Astrocyte (in vitro differentiated cells and primary cell): ENCODE measurements at regions not wholly inside any gene's neighbourhood (a gene's known extent, or its start where the extent isn't known, plus 50 kb on each side); places are given as distances from the start of the nearest gene placed in this dataset.

Experiments used
- DNase-seq: peaks from one replicate; pipeline ENCODE4 v3.0.0-alpha.2; 2010; ENCODE audit warnings: low read depth
- FAIRE-seq: peaks from 2 replicates; lab custom pipeline; 2011; peaks lifted over from hg19 to GRCh38; lab: Jason Lieb, UNC
- H2AFZ ChIP-seq: 2 replicates; pipeline ENCODE4 v1.6.0; 2012; ENCODE audit warnings: low read depth, low read length, inconsistent platforms
- H3K27ac ChIP-seq: 2 replicates; pipeline ENCODE4 v1.5.1; 2011; ENCODE audit warnings: low read depth, low read length, inconsistent platforms
- H3K27me3 ChIP-seq: 2 replicates; pipeline ENCODE4 v1.6.0; 2011; ENCODE audit warnings: low read length, inconsistent platforms; ENCODE audit not compliant: insufficient read depth
- H3K36me3 ChIP-seq: 2 replicates; pipeline ENCODE4 v1.5.1; 2011; ENCODE audit warnings: low read length, inconsistent platforms; ENCODE audit not compliant: insufficient read depth
- H3K4me1 ChIP-seq: 2 replicates; pipeline ENCODE4 v1.5.1; 2011; ENCODE audit warnings: low read length, inconsistent platforms; ENCODE audit not compliant: insufficient read depth
- H3K4me2 ChIP-seq: 2 replicates; pipeline ENCODE4 v1.6.0; 2012; ENCODE audit warnings: low read length, inconsistent platforms
- H3K4me3 ChIP-seq: 2 replicates; pipeline ENCODE4 v1.5.1; 2011; ENCODE audit warnings: low read depth, mild to moderate bottlenecking, low read length, inconsistent platforms; ENCODE audit not compliant: insufficient read depth
- H3K79me2 ChIP-seq: 2 replicates; pipeline ENCODE4 v1.6.0; 2012; ENCODE audit warnings: mild to moderate bottlenecking, low read length, inconsistent platforms; ENCODE audit not compliant: insufficient read depth
- H3K9ac ChIP-seq: 2 replicates; pipeline ENCODE4 v1.6.0; 2012; ENCODE audit warnings: mild to moderate bottlenecking, low read length, inconsistent platforms
- H3K9me3 ChIP-seq: 2 replicates; pipeline ENCODE4 v1.5.1; 2012; ENCODE audit warnings: low read depth, mild to moderate bottlenecking, low read length, inconsistent platforms; ENCODE audit not compliant: insufficient read depth
- H4K20me1 ChIP-seq: 2 replicates; pipeline ENCODE4 v1.6.0; 2012; ENCODE audit warnings: low read length, inconsistent platforms; ENCODE audit not compliant: insufficient read depth
- H3K27ac Mint-ChIP-seq: one replicate; pipeline ENCODE4 v1.8.0; 2021; ENCODE audit warnings: mild to moderate bottlenecking, mixed read lengths; ENCODE audit not compliant: unreplicated experiment
- H3K27me3 Mint-ChIP-seq: one replicate; pipeline ENCODE4 v1.8.0; 2021; ENCODE audit warnings: low read depth, mixed read lengths; ENCODE audit not compliant: unreplicated experiment
- H3K36me3 Mint-ChIP-seq: one replicate; pipeline ENCODE4 v1.8.0; 2021; ENCODE audit warnings: low read depth, mixed read lengths; ENCODE audit not compliant: unreplicated experiment
- H3K4me1 Mint-ChIP-seq: one replicate; pipeline ENCODE4 v1.8.0; 2021; ENCODE audit warnings: low read depth, mixed read lengths; ENCODE audit not compliant: unreplicated experiment
- H3K4me3 Mint-ChIP-seq: one replicate; pipeline ENCODE4 v1.8.0; 2021; ENCODE audit warnings: mild to moderate bottlenecking, moderate library complexity, mixed read lengths; ENCODE audit not compliant: unreplicated experiment
- H3K9me3 Mint-ChIP-seq: one replicate; pipeline ENCODE4 v1.8.0; 2021; ENCODE audit warnings: mild to moderate bottlenecking, mixed read lengths; ENCODE audit not compliant: unreplicated experiment
- CTCF ChIP-seq: IDR thresholded peaks from 2 replicates; pipeline ENCODE4 v1.5.1; 2011; ENCODE audit warnings: low read depth, mild to moderate bottlenecking, inconsistent platforms, low read length, moderate library complexity; ENCODE audit not compliant: insufficient read depth
- EZH2 ChIP-seq: IDR thresholded peaks from 2 replicates; pipeline ENCODE4 v1.6.1; 2012; ENCODE audit warnings: mild to moderate bottlenecking, low read length, inconsistent platforms; ENCODE audit not compliant: insufficient read depth

GRCh38 chr4:4783847-4784246, 75.6 kb upstream of the MSX1 start:
- Mint-ChIP-seq H3K9me3 (peaks cover 16% of the 10 kb centered on the region), H3K27me3 (peaks cover under 1% of the 10 kb centered on the region), H3K27ac (no peak overlapping the region), H3K36me3 (peaks cover under 1% of the 10 kb centered on the region), H3K4me3 (no peak overlapping the region), H3K4me1 (peaks cover 19% of the 10 kb centered on the region)
- Histone ChIP-seq H3K9me3 (peaks cover 5% of the 10 kb centered on the region), H4K20me1 (no peaks in the 10 kb centered on the region), H3K9ac (no peak overlapping the region), H3K36me3 (no peaks in the 10 kb centered on the region), H3K4me3 (no peak overlapping the region), H3K4me2 (no peak overlapping the region), H3K79me2 (no peaks in the 10 kb centered on the region), H3K27me3 (no peaks in the 10 kb centered on the region), H2AFZ (no peak overlapping the region), H3K27ac (no peak overlapping the region), H3K4me1 (peaks cover 12% of the 10 kb centered on the region)
- no peak for DNase-seq
- FAIRE-seq, result no peak
- TF ChIP-seq CTCF (no peak), EZH2 (no peak)

GRCh38 chr4:4782969-4783368, 76.5 kb upstream of the MSX1 start:
- no peak overlapping the region for H3K4me3 ChIP-seq
- FAIRE-seq (no peak), DNase-seq (no peak)
- H3K36me3 ChIP-seq, result no peaks in the 10 kb centered on the region
- Mint-ChIP-seq H3K27ac (no peak overlapping the region), H3K4me1 (peaks cover 19% of the 10 kb centered on the region), H3K4me3 (no peak overlapping the region), H3K27me3 (peaks cover 6% of the 10 kb centered on the region), H3K36me3 (no peaks in the 10 kb centered on the region), H3K9me3 (peaks cover 13% of the 10 kb centered on the region)
- H3K9me3 ChIP-seq, result no peaks in the 10 kb centered on the region
- no peaks in the 10 kb centered on the region for H3K79me2 ChIP-seq
- H2AFZ ChIP-seq, result no peak overlapping the region
- H3K9ac ChIP-seq, result no peak overlapping the region
- H4K20me1 ChIP-seq, result no peaks in the 10 kb centered on the region
- H3K27ac ChIP-seq, result no peak overlapping the region
- TF ChIP-seq EZH2 (no peak), CTCF (no peak)
- peaks cover 12% of the 10 kb centered on the region for H3K4me1 ChIP-seq
- H3K27me3 ChIP-seq, result no peaks in the 10 kb centered on the region
- H3K4me2 ChIP-seq, result peak overlapping the region; percentile 74

- Histone ChIP-seq H3K27ac (peak overlapping the region; percentile 49), H3K9ac (peak overlapping the region; percentile 33)
- no peak overlapping the region for H3K4me3 Mint-ChIP-seq
Measured at GRCh38 chr4:4781936-4782707, 77.3 kb upstream of the MSX1 start.

More at GRCh38 chr4:4781936-4782707, 77.3 kb upstream of the MSX1 start:
- Histone ChIP-seq H3K36me3 (no peaks in the 10 kb centered on the region), H2AFZ (peak overlapping the region; percentile 44), H3K27me3 (no peaks in the 10 kb centered on the region), H3K4me1 (peaks cover 12% of the 10 kb centered on the region), H3K4me3 (peak overlapping the region; percentile 8), H3K79me2 (no peaks in the 10 kb centered on the region), H4K20me1 (no peaks in the 10 kb centered on the region), H3K9me3 (no peaks in the 10 kb centered on the region), H3K4me2 (peak overlapping the region; percentile 74)
- FAIRE-seq, result no peak
- TF ChIP-seq EZH2 (no peak), CTCF (no peak)
- peaks cover 7% of the 10 kb centered on the region for H3K9me3 Mint-ChIP-seq
- no peaks in the 10 kb centered on the region for H3K36me3 Mint-ChIP-seq
- peak overlapping the region; percentile 58 for H3K27ac Mint-ChIP-seq
- H3K4me1 Mint-ChIP-seq, result peaks cover 19% of the 10 kb centered on the region
- DNase-seq, result peak; percentile 55
- peaks cover 13% of the 10 kb centered on the region for H3K27me3 Mint-ChIP-seq
